ENCODE measurements at regions not wholly inside any gene's neighbourhood (a gene's known extent, or its start where the extent isn't known, plus 50 kb on each side); places are given as distances from the start of the nearest gene placed in this dataset.

GRCh38 chr2:234686088-234686890 is 189.4 kb upstream of the ARL4C start:
- TF ChIP-seq CTCF (IDR thresholded peaks at IDR 0.05; ENCODE audit: borderline replicate concordance, extremely low read depth, low read length, poor library complexity, severe bottlenecking) = no peak
- no peak for TF ChIP-seq EZH2 (IDR thresholded peaks at IDR 0.05; ENCODE audit: borderline replicate concordance, low read depth, low read length, severe bottlenecking)

Data from DND-41 (cell line).